ENCODE measurements at regions not wholly inside any gene's neighbourhood (a gene's known extent, or its start where the extent isn't known, plus 50 kb on each side); places are given as distances from the start of the nearest gene placed in this dataset.

GRCh38 chr11:122355968-122356367 lies 240.0 kb upstream of the BLID start:
- no peaks in the 10 kb centered on the region for H3K27me3 ChIP-seq (ENCODE audit: control insufficient read depth, insufficient read depth, low read length)
- H3K9me3 ChIP-seq (ENCODE audit: control insufficient read depth, insufficient read depth, low read length), result no peaks in the 10 kb centered on the region
- H3K4me3 ChIP-seq (ENCODE audit: low read depth, low read length), result no peak overlapping the region
- no peaks in the 10 kb centered on the region for H3K36me3 ChIP-seq (ENCODE audit: control insufficient read depth, insufficient read depth, low read length)
- H3K9ac ChIP-seq (ENCODE audit: low read depth, low read length), result no peak overlapping the region
- H3K4me1 ChIP-seq (ENCODE audit: control insufficient read depth, insufficient read depth, low read length), result no peaks in the 10 kb centered on the region

GRCh38 chr11:122354025-122354697 lies 238.1 kb upstream of the BLID start:
- H3K9ac ChIP-seq (ENCODE audit: low read depth, low read length), result no peak overlapping the region
- no peak overlapping the region for H3K4me3 ChIP-seq (ENCODE audit: low read depth, low read length)
- H3K4me1 ChIP-seq (ENCODE audit: control insufficient read depth, insufficient read depth, low read length), result no peaks in the 10 kb centered on the region
- no peaks in the 10 kb centered on the region for H3K9me3 ChIP-seq (ENCODE audit: control insufficient read depth, insufficient read depth, low read length)
- H3K36me3 ChIP-seq (ENCODE audit: control insufficient read depth, insufficient read depth, low read length), result no peaks in the 10 kb centered on the region
- H3K27me3 ChIP-seq (ENCODE audit: control insufficient read depth, insufficient read depth, low read length), result no peaks in the 10 kb centered on the region

GRCh38 chr11:122353561-122353960 lies 237.5 kb upstream of the BLID start:
- Histone ChIP-seq H3K27me3 (ENCODE audit: control insufficient read depth, insufficient read depth, low read length) (no peaks in the 10 kb centered on the region), H3K9me3 (ENCODE audit: control insufficient read depth, insufficient read depth, low read length) (no peaks in the 10 kb centered on the region), H3K36me3 (ENCODE audit: control insufficient read depth, insufficient read depth, low read length) (no peaks in the 10 kb centered on the region), H3K4me1 (ENCODE audit: control insufficient read depth, insufficient read depth, low read length) (no peaks in the 10 kb centered on the region), H3K4me3 (ENCODE audit: low read depth, low read length) (no peak overlapping the region), H3K9ac (ENCODE audit: low read depth, low read length) (no peak overlapping the region)

DNA sequence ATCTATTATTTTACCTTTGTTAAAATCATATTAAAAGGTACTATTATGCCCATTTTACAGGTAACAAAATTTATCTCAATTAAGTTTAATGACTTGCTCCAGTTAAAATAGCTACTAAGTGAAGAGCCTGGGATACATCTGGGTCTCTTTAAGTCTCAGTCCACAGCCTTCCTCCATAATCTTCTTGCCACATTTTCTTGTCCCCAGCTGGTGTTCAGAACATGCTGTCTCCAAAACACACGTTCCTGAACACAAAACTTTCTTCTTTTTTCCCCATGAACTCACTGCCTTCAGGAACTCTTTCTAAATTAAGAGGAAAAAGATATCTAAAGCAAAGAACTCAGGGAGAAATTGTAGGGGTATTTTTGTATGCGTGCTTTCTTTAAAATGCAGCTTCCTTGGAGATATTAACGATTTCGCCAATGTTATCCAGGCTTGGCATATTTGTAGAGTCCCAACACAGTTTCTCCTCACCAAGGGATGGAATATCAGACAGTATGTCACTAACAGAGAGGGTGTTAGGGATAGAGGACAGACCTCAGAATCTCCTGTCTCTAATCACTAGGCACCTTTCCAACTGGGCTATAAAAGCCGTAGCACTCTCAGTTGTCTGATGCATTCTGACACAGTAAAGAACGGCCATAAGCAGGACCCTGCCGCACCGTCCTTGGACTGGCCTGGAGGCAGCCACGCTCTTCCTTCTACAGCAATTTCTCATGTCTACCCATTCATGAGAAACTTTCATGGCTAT lies 232.8 kb upstream of the BLID start:
- H3K4me1 ChIP-seq (ENCODE audit: control insufficient read depth, insufficient read depth, low read length), result no peaks in the 10 kb centered on the region
- H3K9ac ChIP-seq (ENCODE audit: low read depth, low read length), result no peak overlapping the region
- no peaks in the 10 kb centered on the region for H3K27me3 ChIP-seq (ENCODE audit: control insufficient read depth, insufficient read depth, low read length)
- no peak overlapping the region for H3K4me3 ChIP-seq (ENCODE audit: low read depth, low read length)
- no peaks in the 10 kb centered on the region for H3K9me3 ChIP-seq (ENCODE audit: control insufficient read depth, insufficient read depth, low read length)
- no peaks in the 10 kb centered on the region for H3K36me3 ChIP-seq (ENCODE audit: control insufficient read depth, insufficient read depth, low read length)

- Histone ChIP-seq H3K36me3 (ENCODE audit: control insufficient read depth, insufficient read depth, low read length) (no peaks in the 10 kb centered on the region), H3K27me3 (ENCODE audit: control insufficient read depth, insufficient read depth, low read length) (no peaks in the 10 kb centered on the region), H3K4me1 (ENCODE audit: control insufficient read depth, insufficient read depth, low read length) (no peaks in the 10 kb centered on the region), H3K9ac (ENCODE audit: low read depth, low read length) (no peak overlapping the region), H3K4me3 (ENCODE audit: low read depth, low read length) (no peak overlapping the region), H3K9me3 (ENCODE audit: control insufficient read depth, insufficient read depth, low read length) (no peaks in the 10 kb centered on the region)
Observed at GRCh38 chr11:122346006-122346405, 230.0 kb upstream of the BLID start.

DNA sequence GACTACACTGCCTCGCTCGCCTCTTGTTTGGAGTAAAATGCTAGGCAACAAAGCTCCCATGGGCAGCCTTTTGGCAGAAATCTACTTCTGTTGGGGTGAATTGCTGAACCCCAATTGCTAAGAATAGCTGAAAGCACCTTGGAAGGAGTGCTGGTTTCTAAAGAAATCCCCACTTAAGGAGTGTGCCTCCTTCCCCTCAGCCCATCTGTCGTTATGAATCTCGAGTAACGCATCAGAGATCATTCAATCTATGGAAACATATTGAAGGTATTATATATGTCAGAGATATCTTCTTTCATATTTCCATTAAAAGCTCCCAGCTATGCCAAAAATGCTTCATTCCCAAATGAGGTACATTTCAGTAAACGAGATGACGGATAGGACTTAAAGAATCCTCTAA lies 229.6 kb upstream of the BLID start:
- Histone ChIP-seq H3K27me3 (ENCODE audit: control insufficient read depth, insufficient read depth, low read length) (no peaks in the 10 kb centered on the region), H3K4me1 (ENCODE audit: control insufficient read depth, insufficient read depth, low read length) (no peaks in the 10 kb centered on the region), H3K9me3 (ENCODE audit: control insufficient read depth, insufficient read depth, low read length) (no peaks in the 10 kb centered on the region), H3K9ac (ENCODE audit: low read depth, low read length) (no peak overlapping the region), H3K36me3 (ENCODE audit: control insufficient read depth, insufficient read depth, low read length) (no peaks in the 10 kb centered on the region), H3K4me3 (ENCODE audit: low read depth, low read length) (no peak overlapping the region)

DNA sequence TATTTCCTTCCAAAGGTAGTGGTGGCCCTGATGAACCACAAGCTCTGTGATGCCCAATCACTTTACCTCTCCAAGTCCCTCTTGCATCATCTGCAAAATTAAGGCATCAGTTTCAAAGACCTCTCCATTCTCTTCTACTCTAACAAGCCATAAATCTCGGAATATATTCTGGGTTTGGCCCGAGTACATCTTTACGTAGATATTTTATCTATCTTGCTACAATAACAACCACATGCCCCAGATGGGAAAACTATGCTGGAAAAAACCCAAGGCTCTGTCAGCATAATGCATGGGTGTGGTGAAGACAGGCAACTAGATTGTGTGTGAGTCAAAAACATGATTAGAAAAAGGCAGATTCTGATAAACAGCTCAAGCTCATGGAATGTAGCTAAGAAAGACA lies 228.2 kb upstream of the BLID start:
- H3K36me3 ChIP-seq (ENCODE audit: control insufficient read depth, insufficient read depth, low read length), result no peaks in the 10 kb centered on the region
- H3K9me3 ChIP-seq (ENCODE audit: control insufficient read depth, insufficient read depth, low read length), result no peaks in the 10 kb centered on the region
- H3K4me3 ChIP-seq (ENCODE audit: low read depth, low read length), result no peak overlapping the region
- no peaks in the 10 kb centered on the region for H3K4me1 ChIP-seq (ENCODE audit: control insufficient read depth, insufficient read depth, low read length)
- H3K9ac ChIP-seq (ENCODE audit: low read depth, low read length), result no peak overlapping the region
- no peaks in the 10 kb centered on the region for H3K27me3 ChIP-seq (ENCODE audit: control insufficient read depth, insufficient read depth, low read length)

DNA sequence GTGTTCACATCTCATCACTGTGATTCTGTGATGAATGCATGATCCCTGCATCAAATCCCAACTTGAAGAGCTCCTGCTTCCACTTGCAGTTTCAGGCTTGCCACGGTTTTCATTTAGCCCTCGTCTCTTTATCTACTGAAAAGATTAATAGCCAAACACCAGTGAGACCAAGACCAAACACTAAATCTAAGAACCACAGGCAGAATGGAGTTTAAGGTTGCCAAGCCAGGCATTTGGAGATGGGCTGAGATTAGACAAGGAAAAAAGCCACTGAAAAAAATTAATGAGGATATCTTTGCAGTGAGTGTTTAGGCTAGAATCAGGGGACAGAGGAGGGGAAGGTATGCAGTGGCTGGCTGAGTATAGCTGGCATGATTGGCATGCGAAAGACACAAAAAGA lies 227.2 kb upstream of the BLID start:
- H3K27me3 ChIP-seq (ENCODE audit: control insufficient read depth, insufficient read depth, low read length), result no peaks in the 10 kb centered on the region
- H3K9ac ChIP-seq (ENCODE audit: low read depth, low read length), result no peak overlapping the region
- no peaks in the 10 kb centered on the region for H3K4me1 ChIP-seq (ENCODE audit: control insufficient read depth, insufficient read depth, low read length)
- no peak overlapping the region for H3K4me3 ChIP-seq (ENCODE audit: low read depth, low read length)
- no peaks in the 10 kb centered on the region for H3K36me3 ChIP-seq (ENCODE audit: control insufficient read depth, insufficient read depth, low read length)
- H3K9me3 ChIP-seq (ENCODE audit: control insufficient read depth, insufficient read depth, low read length), result no peaks in the 10 kb centered on the region

DNA sequence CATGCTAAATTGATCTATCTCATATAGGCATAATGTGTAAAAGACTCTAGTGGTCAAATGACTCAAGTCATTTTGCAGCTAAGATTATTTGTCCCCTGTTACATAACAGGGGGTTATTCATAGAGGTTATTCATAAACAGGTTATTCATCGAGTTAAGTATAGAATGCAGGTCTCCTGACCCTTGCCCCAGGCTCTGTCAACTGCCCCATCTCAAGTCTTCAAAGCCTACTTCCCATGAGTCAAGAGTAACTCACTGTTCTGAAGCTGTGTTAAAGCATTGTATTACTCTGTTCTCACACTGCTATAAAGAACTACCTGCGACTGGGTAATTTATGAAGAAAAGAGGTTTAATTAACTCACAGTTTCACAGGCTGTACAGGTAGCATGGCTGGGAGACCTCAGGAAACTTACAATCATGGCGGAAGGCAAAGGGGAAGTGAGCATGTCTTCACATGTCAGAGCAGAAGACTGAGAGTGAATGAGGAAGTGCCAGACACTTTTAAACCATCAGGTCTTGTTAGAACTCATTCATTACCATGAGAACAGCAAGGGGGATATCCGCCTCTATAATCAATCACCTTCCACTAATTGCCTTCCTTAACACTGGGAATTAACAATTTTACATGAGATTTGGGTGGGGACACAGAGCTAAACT lies 226.2 kb upstream of the BLID start:
- Histone ChIP-seq H3K36me3 (ENCODE audit: control insufficient read depth, insufficient read depth, low read length) (no peaks in the 10 kb centered on the region), H3K27me3 (ENCODE audit: control insufficient read depth, insufficient read depth, low read length) (no peaks in the 10 kb centered on the region), H3K9ac (ENCODE audit: low read depth, low read length) (no peak overlapping the region), H3K4me1 (ENCODE audit: control insufficient read depth, insufficient read depth, low read length) (no peaks in the 10 kb centered on the region), H3K4me3 (ENCODE audit: low read depth, low read length) (no peak overlapping the region), H3K9me3 (ENCODE audit: control insufficient read depth, insufficient read depth, low read length) (no peaks in the 10 kb centered on the region)

DNA sequence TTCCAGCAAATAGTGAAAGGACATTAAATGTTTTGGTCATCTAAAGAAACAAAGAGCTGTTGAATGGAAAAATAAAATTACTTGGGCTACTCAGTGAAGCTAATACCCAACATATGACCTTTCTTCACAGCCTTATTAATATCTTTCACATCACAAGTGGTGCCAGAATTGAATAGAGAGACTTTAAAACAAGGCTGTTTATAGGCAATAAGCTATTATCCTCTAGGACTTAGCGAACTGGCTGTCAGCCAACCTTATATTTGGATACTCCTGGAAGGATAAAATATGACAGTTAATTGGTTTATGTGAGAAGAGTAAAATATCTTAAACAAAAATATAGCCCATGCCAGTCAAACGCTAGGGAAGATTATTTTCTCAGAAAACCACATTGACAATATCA lies 225.5 kb upstream of the BLID start:
- H3K27me3 ChIP-seq (ENCODE audit: control insufficient read depth, insufficient read depth, low read length), result no peaks in the 10 kb centered on the region
- no peaks in the 10 kb centered on the region for H3K4me1 ChIP-seq (ENCODE audit: control insufficient read depth, insufficient read depth, low read length)
- no peak overlapping the region for H3K4me3 ChIP-seq (ENCODE audit: low read depth, low read length)
- H3K36me3 ChIP-seq (ENCODE audit: control insufficient read depth, insufficient read depth, low read length), result no peaks in the 10 kb centered on the region
- H3K9ac ChIP-seq (ENCODE audit: low read depth, low read length), result no peak overlapping the region
- no peaks in the 10 kb centered on the region for H3K9me3 ChIP-seq (ENCODE audit: control insufficient read depth, insufficient read depth, low read length)

GRCh38 chr11:122340607-122341290 lies 224.7 kb upstream of the BLID start:
- Histone ChIP-seq H3K36me3 (ENCODE audit: control insufficient read depth, insufficient read depth, low read length) (no peaks in the 10 kb centered on the region), H3K4me3 (ENCODE audit: low read depth, low read length) (no peak overlapping the region), H3K27me3 (ENCODE audit: control insufficient read depth, insufficient read depth, low read length) (no peaks in the 10 kb centered on the region), H3K9ac (ENCODE audit: low read depth, low read length) (no peak overlapping the region), H3K9me3 (ENCODE audit: control insufficient read depth, insufficient read depth, low read length) (no peaks in the 10 kb centered on the region), H3K4me1 (ENCODE audit: control insufficient read depth, insufficient read depth, low read length) (no peaks in the 10 kb centered on the region)
